CD4-positive, alpha-beta T cell treated with Interleukin-12 subunit alpha and Interleukin-12 subunit beta, for 1 hour (primary cell): ENCODE measurements at regions not wholly inside any gene's neighbourhood (a gene's known extent, or its start where the extent isn't known, plus 50 kb on each side); places are given as distances from the start of the nearest gene placed in this dataset.

Experiments
- DNase-seq: peaks from one replicate; pipeline ENCODE4 v3.0.0-alpha.2; 2020

- DNase-seq: no peak
Observed at GRCh38 chr3:157794771-157795170, 291.6 kb upstream of the VEPH1 start.

GRCh38 chr3:157793745-157794144 is 290.5 kb upstream of the VEPH1 start:
- no peak for DNase-seq

- DNase-seq: no peak
Observed at GRCh38 chr3:157789162-157789561, 285.9 kb upstream of the VEPH1 start.

- no peak for DNase-seq
Observed at GRCh38 chr3:157786618-157787017, 283.4 kb upstream of the VEPH1 start.

GRCh38 chr3:157786211-157786610 is 283.0 kb upstream of the VEPH1 start:
- DNase-seq: no peak

- no peak for DNase-seq
Observed at GRCh38 chr3:157785102-157785826, 282.0 kb upstream of the VEPH1 start.

GRCh38 chr3:157782236-157782635 is 279.0 kb upstream of the VEPH1 start:
- no peak for DNase-seq

- DNase-seq: no peak
Observed at GRCh38 chr3:157776861-157777260, 273.6 kb upstream of the VEPH1 start.

- DNase-seq: no peak
Observed at GRCh38 chr3:157775446-157775845, 272.2 kb upstream of the VEPH1 start.

- no peak for DNase-seq
Observed at GRCh38 chr3:157769378-157769777, 266.2 kb upstream of the VEPH1 start.

- DNase-seq: no peak
Observed at GRCh38 chr3:157767607-157768006, 264.4 kb upstream of the VEPH1 start.

GRCh38 chr3:157763644-157764043 is 260.4 kb upstream of the VEPH1 start:
- no peak for DNase-seq

GRCh38 chr3:157759311-157759710 is 256.1 kb upstream of the VEPH1 start:
- DNase-seq: no peak

- no peak for DNase-seq
Observed at GRCh38 chr3:157755233-157755632, 252.0 kb upstream of the VEPH1 start.

- no peak for DNase-seq
Observed at GRCh38 chr3:157754451-157754850, 251.2 kb upstream of the VEPH1 start.

- no peak for DNase-seq
Observed at GRCh38 chr3:157753787-157754136, 250.5 kb upstream of the VEPH1 start.

- no peak for DNase-seq
Observed at GRCh38 chr3:157752956-157753786, 250.0 kb upstream of the VEPH1 start.

GRCh38 chr3:157752554-157752953 is 249.3 kb upstream of the VEPH1 start:
- DNase-seq: no peak

GRCh38 chr3:157751386-157751785 is 248.2 kb upstream of the VEPH1 start:
- no peak for DNase-seq

GRCh38 chr3:157746391-157746790 is 243.2 kb upstream of the VEPH1 start:
- DNase-seq: no peak

GRCh38 chr3:157741607-157742006 is 238.4 kb upstream of the VEPH1 start:
- no peak for DNase-seq

GRCh38 chr3:157738441-157738840 is 235.2 kb upstream of the VEPH1 start:
- no peak for DNase-seq

- DNase-seq: no peak
Observed at GRCh38 chr3:157718800-157719199, 215.6 kb upstream of the VEPH1 start.

- DNase-seq: no peak
Observed at GRCh38 chr3:157713101-157713500, 209.9 kb upstream of the VEPH1 start.

- no peak for DNase-seq
Observed at GRCh38 chr3:157705258-157705657, 202.0 kb upstream of the VEPH1 start.
